PC-9 (cell line): ENCODE measurements at regions not wholly inside any gene's neighbourhood (a gene's known extent, or its start where the extent isn't known, plus 50 kb on each side); places are given as distances from the start of the nearest gene placed in this dataset.

ENCODE experiments used
- BruUV-seq: library from RNA; stranded (reverse); fragments of 400-500 nt; replicated peaks from 2 replicates; lab custom pipeline; 2021; lab: Mats Ljungman, UMichigan
- CTCF ChIA-PET: fragments of 300-600 bp; sonication (Branson Sonifier 250); formaldehyde crosslinking; loops from one replicate; lab custom pipeline; 2022; ENCODE audit warnings: antibody characterized with exemption; lab: Charles Lee
- POLR2A ChIA-PET: fragments of 300-600 bp; sonication (Branson Sonifier 250); formaldehyde crosslinking; loops from one replicate; lab custom pipeline; 2022; ENCODE audit warnings: antibody characterized with exemption; ENCODE audit not compliant: unreplicated experiment; lab: Charles Lee
- DNase-seq, 2 experiments: peaks; one replicate each; pipeline versions ENCODE4 v3.0.0 to v3.0.0-alpha.2; 2015 to 2022; ENCODE audit warnings: mixed read lengths in 1 of 2
- H2AFZ ChIP-seq: fragments of 200-600 bp; sonication (generic); 2 replicates; pipeline ENCODE4 v1.8.1; 2017; ENCODE audit warnings: antibody characterized with exemption
- H3F3A ChIP-seq: fragments of 200-600 bp; sonication (generic); 2 replicates; pipeline ENCODE4 v1.8.1; 2017; ENCODE audit warnings: antibody characterized with exemption, mild to moderate bottlenecking, low read depth; ENCODE audit not compliant: insufficient read depth
- H3K27ac ChIP-seq: fragments of 200-600 bp; sonication (generic); 2 replicates; pipeline ENCODE4 v1.6.1; 2016; ENCODE audit warnings: mixed run types
- H3K27me3 ChIP-seq: fragments of 200-600 bp; sonication (generic); 2 replicates; pipeline ENCODE4 v1.6.1; 2016; ENCODE audit warnings: low read depth, mixed run types; ENCODE audit not compliant: insufficient read depth
- H3K36me3 ChIP-seq: fragments of 200-600 bp; sonication (generic); 2 replicates; pipeline ENCODE4 v1.6.1; 2016; ENCODE audit warnings: low read depth, mixed run types
- H3K4me1 ChIP-seq: fragments of 200-600 bp; sonication (generic); replicated peaks from 2 replicates; pipeline ENCODE4 v1.6.1; 2016; ENCODE audit warnings: mixed run types; ENCODE audit not compliant: insufficient read depth
- H3K4me2 ChIP-seq: fragments of 200-600 bp; sonication (generic); 2 replicates; pipeline ENCODE4 v1.6.1; 2017; ENCODE audit warnings: mixed run types
- H3K4me3 ChIP-seq: fragments of 200-600 bp; sonication (generic); 2 replicates; pipeline ENCODE4 v1.6.1; 2016; ENCODE audit warnings: mixed run types
- H3K79me2 ChIP-seq: fragments of 200-600 bp; sonication (generic); 2 replicates; pipeline ENCODE4 v1.6.1; 2017; ENCODE audit warnings: low read depth, mixed run types
- H3K9me2 ChIP-seq: fragments of 200-600 bp; sonication (generic); 2 replicates; pipeline ENCODE4 v1.8.1; 2017; ENCODE audit warnings: mild to moderate bottlenecking; ENCODE audit not compliant: insufficient read depth
- H3K9me3 ChIP-seq: fragments of 200-600 bp; sonication (generic); 2 replicates; pipeline ENCODE4 v1.8.1; 2016; ENCODE audit warnings: low read depth; ENCODE audit not compliant: insufficient read depth
- H4K20me1 ChIP-seq: fragments of 200-600 bp; sonication (generic); 2 replicates; pipeline ENCODE4 v1.8.1; 2017; ENCODE audit not compliant: insufficient read depth
- EZH2 ChIP-seq: fragments of 200-600 bp; sonication (generic); IDR thresholded peaks from 2 replicates; pipeline ENCODE4 v1.8.0; 2017; ENCODE audit warnings: antibody characterized with exemption, low read depth
- intact Hi-C: fragments of 100-400 bp; cut with micrococcal nuclease; formaldehyde crosslinking; loops from one replicate; pipeline ENCODE4 v1.10.0; 2022; ENCODE audit not compliant: unreplicated experiment
- TF ChIP-seq, protein P1 (sequence below): fragments of 200-600 bp; sonication (generic); conservative IDR thresholded peaks from 2 replicates; pipeline ENCODE4 v1.6.1; 2017; ENCODE audit warnings: mixed run types, antibody characterized with exemption, mild to moderate bottlenecking, moderate library complexity

DNA sequence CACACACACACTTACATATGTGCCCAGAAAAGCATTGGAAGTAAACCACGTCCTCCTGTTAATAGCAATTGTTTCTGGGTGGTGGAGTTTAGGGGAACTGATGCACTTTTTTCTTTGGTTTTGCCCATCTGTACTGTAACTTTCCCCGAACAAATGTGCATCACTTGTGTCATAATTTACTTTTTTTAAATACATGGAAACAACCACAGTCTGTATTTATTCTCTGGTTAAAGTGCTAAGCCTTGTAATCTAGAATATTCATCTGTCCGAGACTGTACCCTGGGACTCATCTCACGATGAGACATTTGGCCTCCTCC, 61.5 kb upstream of the CD93 start:
- H3K9me3 ChIP-seq = no peaks in the 10 kb centered on the region
- no peak overlapping the region for H2AFZ ChIP-seq
- no peaks in the 10 kb centered on the region for H4K20me1 ChIP-seq
- peaks cover 100% of the 10 kb centered on the region for H3K4me1 ChIP-seq
- no peaks in the 10 kb centered on the region for H3K36me3 ChIP-seq
- intact Hi-C loops = loop anchor here (10.0 kb wide), 1 partner anchor 207 kb away; the partner anchor contains the start of gene NXT1
- peak overlapping the region; percentile 36; the same call in 1 of the 2 replicates for H3K4me3 ChIP-seq
- TSS peak; percentile 61 for BruUV-seq
- ChIA-PET POLR2A (no interaction called here), CTCF (no interaction called here)
- no peaks in the 10 kb centered on the region for H3K79me2 ChIP-seq
- H3K27me3 ChIP-seq = no peaks in the 10 kb centered on the region
- no peaks in the 10 kb centered on the region for H3K9me2 ChIP-seq
- peak overlapping the region; percentile 76 for H3K4me2 ChIP-seq
- TF ChIP-seq EZH2 = no peak
- TF ChIP-seq, protein P1, sequence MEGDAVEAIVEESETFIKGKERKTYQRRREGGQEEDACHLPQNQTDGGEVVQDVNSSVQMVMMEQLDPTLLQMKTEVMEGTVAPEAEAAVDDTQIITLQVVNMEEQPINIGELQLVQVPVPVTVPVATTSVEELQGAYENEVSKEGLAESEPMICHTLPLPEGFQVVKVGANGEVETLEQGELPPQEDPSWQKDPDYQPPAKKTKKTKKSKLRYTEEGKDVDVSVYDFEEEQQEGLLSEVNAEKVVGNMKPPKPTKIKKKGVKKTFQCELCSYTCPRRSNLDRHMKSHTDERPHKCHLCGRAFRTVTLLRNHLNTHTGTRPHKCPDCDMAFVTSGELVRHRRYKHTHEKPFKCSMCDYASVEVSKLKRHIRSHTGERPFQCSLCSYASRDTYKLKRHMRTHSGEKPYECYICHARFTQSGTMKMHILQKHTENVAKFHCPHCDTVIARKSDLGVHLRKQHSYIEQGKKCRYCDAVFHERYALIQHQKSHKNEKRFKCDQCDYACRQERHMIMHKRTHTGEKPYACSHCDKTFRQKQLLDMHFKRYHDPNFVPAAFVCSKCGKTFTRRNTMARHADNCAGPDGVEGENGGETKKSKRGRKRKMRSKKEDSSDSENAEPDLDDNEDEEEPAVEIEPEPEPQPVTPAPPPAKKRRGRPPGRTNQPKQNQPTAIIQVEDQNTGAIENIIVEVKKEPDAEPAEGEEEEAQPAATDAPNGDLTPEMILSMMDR = no peak
- no peak for DNase-seq
- H3F3A ChIP-seq = peaks cover 57% of the 10 kb centered on the region
- peak overlapping the region; percentile 97 for H3K27ac ChIP-seq

DNA sequence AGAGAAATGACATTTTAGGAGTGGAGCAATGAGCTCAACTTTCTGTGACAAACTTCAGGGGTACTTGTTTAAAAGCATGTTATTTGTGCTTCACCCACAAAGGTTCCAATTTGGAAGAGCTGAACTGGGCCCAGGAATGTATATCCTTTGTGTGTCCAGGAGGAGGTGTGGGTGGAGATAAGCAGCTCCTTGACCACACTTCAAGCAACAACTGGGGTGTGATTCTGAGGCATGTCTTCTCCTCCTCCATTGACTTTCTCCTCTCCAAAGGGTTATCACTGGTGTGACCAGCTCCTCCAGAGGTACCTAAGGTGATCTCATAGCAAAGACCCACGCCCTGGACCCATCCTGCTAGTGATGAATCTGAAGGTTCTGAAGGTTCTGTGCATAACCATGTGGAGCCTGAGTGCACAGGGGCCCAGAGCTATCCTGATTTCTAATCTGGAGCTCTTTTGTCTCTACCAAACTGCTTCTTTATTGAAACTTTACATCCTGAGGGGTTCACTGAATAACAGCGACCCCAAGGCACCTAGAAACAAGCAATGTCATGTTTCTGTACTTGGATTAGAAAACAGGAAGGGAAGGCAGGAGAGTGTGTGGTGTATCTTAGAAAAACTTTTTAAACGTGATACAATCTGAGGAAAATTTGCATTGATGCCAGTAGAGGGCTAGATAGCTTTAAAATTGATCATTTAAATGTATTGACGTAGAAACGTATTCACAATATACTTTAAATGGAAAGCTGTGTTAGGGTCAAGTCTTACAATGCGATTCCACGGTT, 60.9 kb upstream of the CD93 start:
- Histone ChIP-seq H3K4me1 (peaks cover 100% of the 10 kb centered on the region), H3K9me2 (no peaks in the 10 kb centered on the region), H3K36me3 (no peaks in the 10 kb centered on the region), H4K20me1 (no peaks in the 10 kb centered on the region), H3K4me2 (peak overlapping the region; percentile 76), H3K79me2 (no peaks in the 10 kb centered on the region), H3F3A (peaks cover 63% of the 10 kb centered on the region), H3K27ac (peak overlapping the region; percentile 97), H2AFZ (no peak overlapping the region), H3K27me3 (no peaks in the 10 kb centered on the region), H3K9me3 (no peaks in the 10 kb centered on the region), H3K4me3 (peak overlapping the region; percentile 36; the same call in 1 of the 2 replicates)
- no TSS peak for BruUV-seq
- no peak for DNase-seq
- CTCF ChIA-PET = interaction anchor here (0.6 kb wide), 1 partner anchor 96 kb away, joined by 4 read pairs; no protein-coding TSS in a partner anchor
- intact Hi-C loops = loop anchor here (10.0 kb wide), 1 partner anchor 208 kb away; the partner anchor contains the start of gene NXT1
- no peak for TF ChIP-seq EZH2
- TF ChIP-seq, protein P1 = 0 out of 2 replicates have a peak, but pooled peaks have one; percentile 19
- POLR2A ChIA-PET = interaction anchor here (0.8 kb wide), 1 partner anchor 27 kb away, joined by 19 read pairs; no protein-coding TSS in a partner anchor

- ChIA-PET CTCF (no interaction called here), POLR2A (no interaction called here)
- DNase-seq = no peak
- Histone ChIP-seq H4K20me1 (no peaks in the 10 kb centered on the region), H3K9me3 (no peaks in the 10 kb centered on the region), H2AFZ (no peak overlapping the region), H3K79me2 (no peaks in the 10 kb centered on the region), H3K27ac (peak overlapping the region; percentile 97), H3K27me3 (no peaks in the 10 kb centered on the region), H3K4me2 (0 out of 2 replicates have a peak overlapping the region, but pooled peaks have one; percentile 76), H3K4me3 (no peak overlapping the region), H3K36me3 (no peaks in the 10 kb centered on the region), H3F3A (peaks cover 63% of the 10 kb centered on the region), H3K4me1 (peaks cover 100% of the 10 kb centered on the region), H3K9me2 (no peaks in the 10 kb centered on the region)
- TF ChIP-seq, protein P1 = no peak
- TF ChIP-seq EZH2 = no peak
- no TSS peak for BruUV-seq
- intact Hi-C loops = loop anchor here (10.0 kb wide), 1 partner anchor 209 kb away; the partner anchor contains the start of gene NXT1
Measured at GRCh38 chr20:23146181-23146580, 60.1 kb upstream of the CD93 start.
